Right lobe of liver (tissue), 6 donors: ENCODE measurements at regions not wholly inside any gene's neighbourhood (a gene's known extent, or its start where the extent isn't known, plus 50 kb on each side); places are given as distances from the start of the nearest gene placed in this dataset.

Source experiments
- ATAC-seq, 4 donors: fragments of 200-7000 bp; cut with Tn5 transposase; one replicate each; pipeline ENCODE4 v1.9.1; 2020; ENCODE audit warnings: mild to moderate bottlenecking in 4 of 4, moderate library complexity in 4 of 4
- DNase-seq, 3 donors: peaks; one replicate each; pipeline ENCODE4 v3.0.0-alpha.2; 2020
- H3K27ac ChIP-seq, 3 donors: fragments of 200-600 bp; one replicate each; pipeline ENCODE4 v1.8.0; 2022
- H3K27me3 ChIP-seq, 2 donors: fragments of 200-600 bp; one replicate each; pipeline ENCODE4 v1.8.0; 2022
- H3K36me3 ChIP-seq, 4 donors: fragments of 200-600 bp; sonication (generic) in 1 of 4; one replicate each; pipeline versions ENCODE4 v1.5.1 to v1.8.0; 2017 to 2022; ENCODE audit warnings: control low read depth in 1 of 4
- H3K4me1 ChIP-seq, 4 donors: fragments of 200-600 bp; sonication (generic) in 1 of 4; one replicate each; pipeline versions ENCODE4 v1.5.1 to v1.8.0; 2017 to 2022; ENCODE audit warnings: control low read depth in 1 of 4
- H3K4me3 ChIP-seq, 3 donors: fragments of 200-600 bp; one replicate each; pipeline ENCODE4 v1.8.0; 2022
- H3K9me3 ChIP-seq, 4 donors: fragments of 200-600 bp; sonication (generic) in 1 of 4; one replicate each; pipeline versions ENCODE4 v1.5.1 to v1.8.0; 2017 to 2022; ENCODE audit warnings: control low read depth in 1 of 4
- CTCF ChIP-seq, 4 donors: fragments of 200-600 bp in 3 of 4; fragments of 450-650 bp in 1 of 4; IDR thresholded peaks; one replicate each; pipeline versions ENCODE4 v1.5.1 to v1.8.0; 2016 to 2022; ENCODE audit warnings: antibody characterized with exemption in 4 of 4, mild to moderate bottlenecking in 2 of 4
- POLR2A ChIP-seq: fragments of 450-650 bp; IDR thresholded peaks from one replicate; pipeline ENCODE4 v1.6.1; 2017; ENCODE audit warnings: antibody characterized with exemption, mild to moderate bottlenecking
- WGBS: methylation state at CpG from one replicate; pipeline ENCODE4 v1.1.6; 2018; ENCODE audit warnings: low coverage, low lambda C conversion rate; ENCODE audit not compliant: insufficient coverage; ENCODE audit errors: missing lambda C conversion rate; 5-methylcytosine and 5-hydroxymethylcytosine counted together
- intact Hi-C, 2 donors: fragments of 100-400 bp; cut with DNase I; formaldehyde crosslinking; loops; one replicate each; pipeline versions ENCODE4 v1.11.2 to v1.14.1; 2022
- donor health status: DM: no; HTN: yes; CAD: no.
- donor health status: DM: no; HTN: no; CAD: no.
- donor health status: DM: no; HTN: no; CAD: no.
- donor health status: DM: no; HTN: yes; CAD: no.
- donor health status: DM: no; HTN: yes; CAD: no.

GRCh38 chr17:77617516-77617915, 341.0 kb upstream of the TNRC6C start:
- WGBS = 68% methylated on average over 5 of the region's 8 CpGs
- Histone ChIP-seq H3K9me3 (no peaks in the 10 kb centered on the region), H3K4me1 (peaks cover 0 to 8% (median 0%) of the 10 kb centered on the region in 4 donors), H3K27ac (no peak overlapping the region), H3K4me3 (no peak overlapping the region), H3K36me3 (no peaks in the 10 kb centered on the region), H3K27me3 (no peaks in the 10 kb centered on the region)
- ATAC-seq (no peak), DNase-seq (peak in 1 of 3 donors; percentile 16)
- no peak for TF ChIP-seq POLR2A
- no peak for TF ChIP-seq CTCF (IDR thresholded peaks at IDR 0.05)
- intact Hi-C loops = no loop called here

GRCh38 chr17:77618173-77618572, 340.3 kb upstream of the TNRC6C start:
- ATAC-seq = no peak
- DNase-seq = peak in 1 of 3 donors; percentile 28
- intact Hi-C loops = no loop called here
- no peaks in the 10 kb centered on the region for H3K9me3 ChIP-seq
- H3K4me3 ChIP-seq = no peak overlapping the region
- H3K4me1 ChIP-seq = peaks cover 0 to 8% (median 0%) of the 10 kb centered on the region in 4 donors
- 51% methylated on average over 7 of the region's 7 CpGs for WGBS
- TF ChIP-seq POLR2A (no peak), CTCF (IDR thresholded peaks at IDR 0.05) (no peak)
- H3K36me3 ChIP-seq = no peaks in the 10 kb centered on the region
- H3K27me3 ChIP-seq = no peaks in the 10 kb centered on the region
- H3K27ac ChIP-seq = no peak overlapping the region

- ATAC-seq (no peak), DNase-seq (peak in 1 of 3 donors; percentile 19)
- 61% methylated on average over 3 of the region's 11 CpGs for WGBS
- Histone ChIP-seq H3K36me3 (no peaks in the 10 kb centered on the region), H3K4me3 (no peak overlapping the region), H3K27ac (no peak overlapping the region), H3K9me3 (no peaks in the 10 kb centered on the region), H3K4me1 (peaks cover 0 to 8% (median 0%) of the 10 kb centered on the region in 4 donors), H3K27me3 (no peaks in the 10 kb centered on the region)
- intact Hi-C loops = no loop called here
- TF ChIP-seq CTCF (IDR thresholded peaks at IDR 0.05) (no peak), POLR2A (no peak)
Measured at GRCh38 chr17:77618731-77619130, 339.8 kb upstream of the TNRC6C start.

- WGBS = 100% methylated on average over 1 of the region's 4 CpGs
- Histone ChIP-seq H3K27ac (no peak overlapping the region), H3K9me3 (no peaks in the 10 kb centered on the region), H3K4me3 (no peak overlapping the region), H3K27me3 (no peaks in the 10 kb centered on the region), H3K4me1 (peaks cover 0 to 8% (median 0%) of the 10 kb centered on the region in 4 donors), H3K36me3 (no peaks in the 10 kb centered on the region)
- no peak for TF ChIP-seq CTCF (IDR thresholded peaks at IDR 0.05)
- intact Hi-C loops = no loop called here
- DNase-seq (no peak), ATAC-seq (no peak)
Measured at GRCh38 chr17:77619326-77619725, 339.2 kb upstream of the TNRC6C start.

GRCh38 chr17:77619851-77620250, 338.7 kb upstream of the TNRC6C start:
- intact Hi-C loops = no loop called here
- DNase-seq (no peak), ATAC-seq (no peak)
- WGBS = 72% methylated on average over 5 of the region's 5 CpGs
- Histone ChIP-seq H3K4me3 (no peak overlapping the region), H3K27ac (no peak overlapping the region), H3K4me1 (peaks cover 0 to 8% (median 0%) of the 10 kb centered on the region in 4 donors), H3K9me3 (no peaks in the 10 kb centered on the region), H3K27me3 (no peaks in the 10 kb centered on the region), H3K36me3 (no peaks in the 10 kb centered on the region)
- no peak for TF ChIP-seq POLR2A
- TF ChIP-seq CTCF (IDR thresholded peaks at IDR 0.05) = no peak
